RPMI7951 (cell line): ENCODE measurements at regions not wholly inside any gene's neighbourhood (a gene's known extent, or its start where the extent isn't known, plus 50 kb on each side); places are given as distances from the start of the nearest gene placed in this dataset.
A peak's percentile ranks its signal among the peaks of the same experiment; 100 is the strongest.

ENCODE experiments used
- DNase-seq: peaks from one replicate; pipeline ENCODE4 v3.0.0-alpha.2; 2012; ENCODE audit warnings: low read depth

- no peak for DNase-seq
Observed at GRCh38 chr11:112513417-112513816, 252.8 kb upstream of the PLET1 start.

- DNase-seq = no peak
Observed at GRCh38 chr11:112514011-112514740, 253.5 kb upstream of the PLET1 start.

DNA sequence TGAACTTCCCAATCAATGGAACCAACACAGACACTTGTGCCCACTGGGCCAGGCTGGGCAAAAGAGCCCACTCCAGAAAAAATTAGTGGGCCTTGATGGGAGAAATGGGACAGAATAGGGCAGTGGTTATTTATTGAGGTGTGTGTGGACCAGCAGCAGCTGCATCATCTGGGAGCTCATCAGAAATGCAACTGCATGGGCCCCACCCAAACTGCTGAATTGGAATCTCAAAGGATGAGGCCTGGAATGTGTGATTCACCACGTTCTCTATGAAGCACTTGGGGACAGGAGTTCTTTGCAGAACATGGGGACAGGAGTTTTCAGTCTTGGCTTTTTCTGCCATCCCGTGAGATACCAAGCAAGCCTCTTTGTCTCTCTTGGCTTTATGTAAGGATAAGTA, 255.6 kb upstream of the PLET1 start:
- peak; percentile 15 for DNase-seq

DNA sequence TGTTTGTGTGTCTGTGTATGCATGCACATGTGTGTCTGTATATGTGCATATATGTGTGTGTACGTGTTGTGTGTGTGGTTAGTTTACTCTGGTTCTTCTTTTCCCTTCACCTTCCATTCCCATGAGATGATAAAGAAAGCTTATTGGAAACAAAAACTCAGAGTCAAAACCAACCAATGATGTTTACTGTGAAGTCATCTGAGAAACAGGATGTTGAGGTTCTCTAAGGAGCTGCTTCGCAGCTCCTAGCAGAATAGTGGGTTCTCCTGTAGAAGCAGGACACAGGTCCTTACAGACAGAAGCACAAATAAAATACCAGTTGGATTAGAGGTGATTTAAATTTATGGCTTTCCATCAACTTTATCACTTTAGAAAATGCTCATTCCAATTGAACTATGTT, 256.1 kb upstream of the PLET1 start:
- DNase-seq = no peak

DNA sequence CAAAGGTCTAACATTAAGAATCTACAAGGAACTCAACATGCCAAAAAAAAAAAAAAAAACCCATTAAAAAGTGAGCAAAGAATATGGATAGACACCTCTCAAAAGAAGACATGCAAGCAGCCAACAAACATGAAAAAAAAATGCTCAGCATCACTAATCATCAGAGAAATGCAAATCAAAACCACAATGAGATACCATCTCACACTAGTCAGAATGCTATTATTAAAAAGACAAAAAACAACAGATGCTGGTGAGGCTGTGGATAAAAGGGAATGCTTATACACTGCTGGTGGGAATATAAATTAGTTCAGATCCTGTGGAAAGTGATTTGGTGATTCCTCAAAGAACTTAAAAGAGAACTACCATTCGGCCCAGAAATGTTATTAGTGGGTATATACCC, 257.7 kb upstream of the PLET1 start:
- peak; percentile 21 for DNase-seq

- DNase-seq = no peak
Observed at GRCh38 chr11:112519751-112520150, 259.1 kb upstream of the PLET1 start.

DNA sequence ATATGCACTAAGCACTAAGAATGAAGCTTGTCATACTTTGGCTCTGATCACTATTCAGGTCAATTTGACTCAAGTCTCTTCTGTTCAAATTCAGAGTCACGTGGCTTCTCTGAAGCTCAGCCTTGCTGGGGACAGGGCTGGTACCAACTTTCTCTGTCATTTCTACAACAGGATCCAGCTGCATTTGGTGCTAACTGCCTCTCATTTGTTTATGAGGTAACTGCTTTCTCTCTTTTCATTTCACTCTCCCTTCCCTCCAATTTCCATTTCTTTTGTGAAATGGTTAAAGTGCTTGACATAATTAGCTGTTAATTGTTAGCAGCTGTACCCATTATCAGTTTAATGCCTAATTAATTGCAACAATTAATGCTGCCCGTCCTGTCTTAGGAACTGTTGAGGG, 259.7 kb upstream of the PLET1 start:
- no peak for DNase-seq

DNA sequence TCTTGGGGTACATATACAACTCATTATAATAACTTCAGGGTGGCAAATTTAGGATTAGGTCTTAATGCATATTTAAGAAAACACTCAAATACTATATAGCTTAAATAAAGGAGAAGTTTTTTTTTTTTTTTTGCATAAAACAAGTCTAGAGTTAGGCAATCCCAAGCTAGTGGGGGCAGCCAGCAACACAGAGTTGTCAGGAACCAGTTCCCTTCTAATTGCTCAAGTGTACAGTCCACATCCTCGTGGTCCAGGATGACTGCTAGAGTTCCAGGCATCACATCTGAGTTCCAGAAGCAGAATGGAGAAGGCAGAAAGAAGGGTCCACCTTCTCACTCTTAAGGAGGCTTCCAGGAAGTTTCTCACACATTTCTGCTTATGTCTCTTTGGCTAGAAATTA, 261.9 kb upstream of the PLET1 start:
- DNase-seq = no peak

DNA sequence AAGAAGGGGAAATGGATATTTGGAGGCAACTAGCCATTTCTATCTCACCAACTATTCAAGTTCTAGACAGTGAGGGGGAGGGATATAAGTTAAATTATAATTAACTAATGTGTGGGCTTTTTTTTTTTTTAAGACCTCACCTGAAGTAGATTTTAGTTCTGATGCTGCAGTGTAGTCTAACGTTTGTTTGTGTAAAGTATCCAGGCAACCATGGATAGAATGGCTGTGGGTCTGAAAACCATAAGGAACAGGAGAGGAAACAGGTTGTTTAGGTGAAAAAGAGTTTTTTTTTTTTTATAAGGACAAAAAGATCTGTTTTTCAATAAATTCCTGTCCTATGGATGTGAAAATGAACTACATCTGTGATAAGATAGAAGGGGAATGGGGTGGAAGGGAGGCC, 262.4 kb upstream of the PLET1 start:
- DNase-seq = no peak

- peak; percentile 96 for DNase-seq
Observed at GRCh38 chr11:112523477-112523876, 262.8 kb upstream of the PLET1 start.

GRCh38 chr11:112523951-112524350, 263.3 kb upstream of the PLET1 start:
- no peak for DNase-seq

DNA sequence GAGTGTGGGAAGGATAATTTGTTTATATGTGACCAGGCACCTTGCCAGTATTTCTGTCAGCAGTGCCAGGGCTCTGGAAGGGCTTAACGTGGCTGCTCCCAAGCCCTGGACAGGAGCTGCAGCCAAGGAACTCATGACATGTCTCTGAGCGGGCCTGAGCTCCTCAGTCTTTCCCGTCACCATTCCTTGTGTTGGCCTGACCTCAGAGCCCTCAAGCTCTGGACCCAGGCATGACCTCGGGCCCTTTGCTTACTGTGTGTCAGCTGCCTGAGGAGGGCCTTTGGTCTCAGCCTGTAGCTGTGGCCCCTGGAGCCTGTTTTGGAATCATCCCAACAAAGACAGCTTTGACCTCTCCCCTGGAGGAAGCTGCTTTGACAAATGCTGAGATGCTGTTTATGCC, 264.1 kb upstream of the PLET1 start:
- DNase-seq = peak; percentile 41

GRCh38 chr11:112525270-112525669, 264.6 kb upstream of the PLET1 start:
- DNase-seq = peak; percentile 91

GRCh38 chr11:112525844-112526590, 265.4 kb upstream of the PLET1 start:
- DNase-seq = peak; percentile 64

DNA sequence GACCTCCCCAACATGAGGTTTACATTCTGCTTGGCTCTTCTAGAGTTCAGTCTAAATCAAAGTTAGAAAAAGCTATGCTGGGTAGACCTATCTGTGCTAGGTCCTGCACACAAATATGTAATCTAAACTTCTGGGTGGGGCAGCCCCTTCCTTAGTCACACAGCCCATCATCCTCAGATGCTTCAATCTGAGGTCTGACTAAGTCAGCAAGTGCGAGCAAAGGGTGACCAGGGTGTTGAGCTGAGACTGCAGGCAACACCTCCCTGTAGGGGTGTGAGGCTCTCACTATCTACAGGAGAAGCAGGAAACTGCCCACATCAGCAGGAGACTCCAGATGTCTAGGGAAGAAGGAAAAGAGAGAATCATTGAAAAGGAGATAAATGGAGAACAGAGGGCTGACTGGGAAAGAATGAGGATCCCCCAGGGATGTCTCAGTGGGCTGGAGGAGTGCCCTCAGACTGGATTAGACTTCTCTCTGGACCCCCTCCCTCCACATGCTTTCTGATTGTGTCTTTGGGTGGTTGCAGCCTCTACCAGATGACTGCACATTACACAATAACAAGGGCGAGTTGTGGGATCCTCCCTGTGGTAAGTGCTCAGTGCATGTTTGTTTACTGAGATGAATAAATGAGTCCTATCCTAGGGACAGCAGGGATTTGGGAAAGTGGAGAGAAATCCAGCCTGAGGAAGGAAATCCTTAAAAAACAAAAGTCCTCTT, 266.2 kb upstream of the PLET1 start:
- DNase-seq = peak; percentile 39

GRCh38 chr11:112529071-112529470, 268.4 kb upstream of the PLET1 start:
- DNase-seq = no peak

DNA sequence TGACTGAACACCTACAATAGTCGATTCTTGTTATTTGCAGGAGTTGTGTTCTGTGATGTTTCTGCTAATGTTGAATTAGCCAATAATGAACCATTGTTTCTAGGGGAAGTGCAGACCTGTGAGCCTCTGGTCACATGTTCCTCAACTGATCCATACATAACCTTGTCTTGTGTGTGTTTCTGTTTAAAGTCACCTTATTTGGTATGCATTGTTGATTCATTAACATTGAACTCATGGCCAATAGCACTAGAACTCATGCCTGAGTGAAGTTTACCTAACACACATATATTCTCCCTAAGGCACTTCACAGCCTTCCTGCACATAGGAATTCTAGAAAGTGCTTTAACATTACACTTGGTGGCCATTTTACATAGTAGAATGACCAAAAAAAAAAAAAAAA, 271.8 kb upstream of the PLET1 start:
- DNase-seq = no peak

- DNase-seq = no peak
Observed at GRCh38 chr11:112533682-112534081, 273.0 kb upstream of the PLET1 start.

DNA sequence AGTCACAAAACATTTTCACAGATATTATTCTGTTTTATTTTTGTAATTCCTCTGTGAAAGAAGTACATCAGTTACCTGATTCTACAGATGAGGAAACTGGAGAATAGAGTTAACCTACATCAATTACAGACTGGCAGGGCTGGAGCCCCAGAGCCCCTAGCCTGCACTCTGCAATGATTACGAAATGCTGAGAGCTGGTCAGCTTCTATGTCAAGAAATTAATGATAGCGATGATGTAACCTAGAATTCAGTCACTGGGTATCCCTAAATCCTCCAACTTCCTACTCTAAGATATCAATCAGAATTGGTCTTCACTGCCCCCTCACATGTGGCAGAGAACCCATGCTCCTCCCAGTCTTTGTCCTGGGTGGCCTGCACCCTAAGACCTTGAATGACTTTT, 273.5 kb upstream of the PLET1 start:
- no peak for DNase-seq

- DNase-seq = no peak
Observed at GRCh38 chr11:112537026-112537425, 276.4 kb upstream of the PLET1 start.

DNA sequence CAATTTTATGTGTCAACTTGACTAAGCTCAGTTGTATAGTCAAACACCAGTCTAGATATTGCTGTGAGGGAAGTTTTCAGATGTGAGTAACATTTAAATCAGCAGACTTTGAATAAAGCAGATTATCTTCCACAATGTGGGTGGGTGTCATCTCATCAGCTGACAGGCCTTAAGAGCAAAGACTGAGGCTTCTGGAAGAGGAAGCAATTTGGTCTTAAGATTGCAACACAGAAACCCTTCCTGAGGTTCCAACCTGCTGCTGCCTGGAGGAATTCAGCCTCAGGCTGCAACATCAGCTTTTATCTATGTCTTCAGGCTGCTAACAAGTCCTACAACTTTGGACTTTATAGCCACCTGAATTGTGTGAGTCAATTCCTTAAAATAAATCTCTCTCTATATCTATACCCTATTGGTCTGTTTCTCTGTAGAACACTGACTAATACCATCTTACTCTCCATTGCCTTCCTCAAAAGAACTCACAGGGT, 277.2 kb upstream of the PLET1 start:
- DNase-seq = no peak

- DNase-seq = no peak
Observed at GRCh38 chr11:112538534-112539280, 278.0 kb upstream of the PLET1 start.
